ENCODE measurements at regions not wholly inside any gene's neighbourhood (a gene's known extent, or its start where the extent isn't known, plus 50 kb on each side); places are given as distances from the start of the nearest gene placed in this dataset.

DNA sequence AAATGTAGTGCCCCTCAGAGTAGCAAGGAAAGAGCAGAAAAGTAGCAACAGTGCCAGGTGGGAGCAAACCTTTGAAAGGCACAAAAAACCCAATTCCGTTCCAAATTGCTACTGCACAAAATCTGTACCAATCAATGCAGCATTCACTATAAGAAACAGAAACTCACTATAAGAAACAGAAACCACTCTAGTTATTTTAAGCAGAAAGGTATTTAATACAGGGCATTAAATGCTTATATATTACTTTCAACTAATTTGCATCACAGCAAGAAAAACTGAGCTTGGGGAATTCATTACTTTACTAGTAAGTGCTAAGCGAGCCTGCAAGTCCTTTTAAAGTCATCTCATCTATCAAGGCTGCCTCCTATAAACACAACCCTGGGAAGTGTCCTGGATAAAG is 116.5 kb upstream of the OLIG3 start:
- TF ChIP-seq, protein P1, sequence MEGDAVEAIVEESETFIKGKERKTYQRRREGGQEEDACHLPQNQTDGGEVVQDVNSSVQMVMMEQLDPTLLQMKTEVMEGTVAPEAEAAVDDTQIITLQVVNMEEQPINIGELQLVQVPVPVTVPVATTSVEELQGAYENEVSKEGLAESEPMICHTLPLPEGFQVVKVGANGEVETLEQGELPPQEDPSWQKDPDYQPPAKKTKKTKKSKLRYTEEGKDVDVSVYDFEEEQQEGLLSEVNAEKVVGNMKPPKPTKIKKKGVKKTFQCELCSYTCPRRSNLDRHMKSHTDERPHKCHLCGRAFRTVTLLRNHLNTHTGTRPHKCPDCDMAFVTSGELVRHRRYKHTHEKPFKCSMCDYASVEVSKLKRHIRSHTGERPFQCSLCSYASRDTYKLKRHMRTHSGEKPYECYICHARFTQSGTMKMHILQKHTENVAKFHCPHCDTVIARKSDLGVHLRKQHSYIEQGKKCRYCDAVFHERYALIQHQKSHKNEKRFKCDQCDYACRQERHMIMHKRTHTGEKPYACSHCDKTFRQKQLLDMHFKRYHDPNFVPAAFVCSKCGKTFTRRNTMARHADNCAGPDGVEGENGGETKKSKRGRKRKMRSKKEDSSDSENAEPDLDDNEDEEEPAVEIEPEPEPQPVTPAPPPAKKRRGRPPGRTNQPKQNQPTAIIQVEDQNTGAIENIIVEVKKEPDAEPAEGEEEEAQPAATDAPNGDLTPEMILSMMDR (IDR thresholded peaks at IDR 0.05 in 4 of 5, conservative IDR thresholded peaks at IDR 0.05 in 1 of 5), result no peak
- no peak for TF ChIP-seq POLR2A (IDR thresholded peaks at IDR 0.05)
